SU-DHL-6 (cell line): ENCODE measurements at regions not wholly inside any gene's neighbourhood (a gene's known extent, or its start where the extent isn't known, plus 50 kb on each side); places are given as distances from the start of the nearest gene placed in this dataset.

ENCODE experiments used
- H2AFZ ChIP-seq: fragments of 200-600 bp; sonication (generic); 2 replicates; pipeline ENCODE4 v1.6.1; 2014; ENCODE audit warnings: low read depth, mild to moderate bottlenecking, moderate library complexity, mixed read lengths, antibody characterized with exemption, low read length; ENCODE audit not compliant: severe bottlenecking
- H3F3A ChIP-seq: fragments of 200-600 bp; shearing (Covaris generic); 2 replicates; pipeline ENCODE4 v1.6.0; 2016; ENCODE audit warnings: antibody characterized with exemption, mild to moderate bottlenecking; ENCODE audit not compliant: insufficient read depth
- H3K27ac ChIP-seq: fragments of 200-600 bp; sonication (generic); 2 replicates; pipeline ENCODE4 v1.5.1; 2016; ENCODE audit warnings: low read depth, mild to moderate bottlenecking, low read length, moderate library complexity, mixed read lengths
- H3K27me3 ChIP-seq: fragments of 200-600 bp; sonication (generic), shearing (Covaris generic); 2 replicates; pipeline ENCODE4 v1.6.0; 2014; ENCODE audit warnings: mild to moderate bottlenecking, low read length
- H3K36me3 ChIP-seq: fragments of 200-600 bp; sonication (generic); 2 replicates; pipeline ENCODE4 v1.6.1; 2014; ENCODE audit warnings: mild to moderate bottlenecking, low read length, mixed read lengths
- H3K4me2 ChIP-seq: fragments of 300-600, 200-600 bp; shearing (Covaris generic), sonication (generic); 2 replicates; pipeline ENCODE4 v1.6.0; 2014; ENCODE audit warnings: low read length, low read depth, mild to moderate bottlenecking; ENCODE audit not compliant: poor library complexity, severe bottlenecking
- H3K4me3 ChIP-seq: fragments of 200-600 bp; sonication (generic); 2 replicates; pipeline ENCODE4 v1.5.1; 2014; ENCODE audit warnings: antibody characterized with exemption, low read length, mild to moderate bottlenecking, mixed read lengths; ENCODE audit not compliant: insufficient read depth, poor library complexity, severe bottlenecking
- H3K79me2 ChIP-seq: fragments of 200-600 bp; sonication (generic); 2 replicates; pipeline ENCODE4 v1.6.1; 2014; ENCODE audit warnings: mild to moderate bottlenecking, low read length, moderate library complexity; ENCODE audit not compliant: insufficient read depth
- H3K9ac ChIP-seq: fragments of 200-600 bp; sonication (generic); 2 replicates; pipeline ENCODE4 v1.7.0; 2014; ENCODE audit warnings: mild to moderate bottlenecking, low read length
- H3K9me2 ChIP-seq: fragments of 200-600 bp; sonication (generic); replicated peaks from 2 replicates; pipeline ENCODE4 v1.6.1; 2014; ENCODE audit warnings: low read length; ENCODE audit not compliant: insufficient read depth
- H3K9me3 ChIP-seq: fragments of 200-600 bp; sonication (generic); 2 replicates; pipeline ENCODE4 v1.6.1; 2014; ENCODE audit warnings: low read length, mixed read lengths; ENCODE audit not compliant: insufficient read depth
- H4K20me1 ChIP-seq: fragments of 200-600 bp; sonication (generic); 2 replicates; pipeline ENCODE4 v1.6.1; 2014; ENCODE audit warnings: low read depth, mild to moderate bottlenecking, antibody characterized with exemption, low read length, moderate library complexity, mixed read lengths
- CTCF ChIP-seq: fragments of 200-600 bp; sonication (generic); IDR thresholded peaks from one replicate; pipeline ENCODE4 v1.5.1; 2017; ENCODE audit warnings: antibody characterized with exemption, mild to moderate bottlenecking, low read length, moderate library complexity; ENCODE audit not compliant: insufficient read depth, poor library complexity, severe bottlenecking
- EZH2phosphoT487 ChIP-seq: fragments of 200-600 bp; sonication (generic), shearing (Covaris generic); conservative IDR thresholded peaks from 2 replicates; pipeline ENCODE4 v1.6.1; 2018; ENCODE audit warnings: mild to moderate bottlenecking, antibody characterized with exemption, low read length, moderate library complexity, mixed read lengths

DNA sequence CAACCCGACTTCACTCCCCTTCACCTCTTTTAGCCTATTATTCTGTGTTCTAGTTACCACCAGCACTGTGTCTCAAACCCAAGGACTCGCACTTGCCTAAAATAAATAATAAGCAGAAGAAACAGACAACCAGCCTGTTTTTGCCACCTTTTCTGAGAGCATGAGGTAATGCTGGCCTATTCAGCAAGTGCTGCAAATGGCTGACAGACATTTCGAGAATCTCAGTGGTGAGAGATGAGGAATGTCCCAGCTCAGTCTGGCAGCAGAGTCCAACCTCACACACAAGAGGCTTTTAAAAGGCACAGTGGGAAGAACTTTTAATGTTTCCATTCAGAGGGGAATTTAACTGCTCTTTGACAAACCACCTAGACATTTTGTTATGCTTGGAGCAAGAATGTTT, 143.3 kb upstream of the GMNC start:
- Histone ChIP-seq H2AFZ (no peak overlapping the region), H3K79me2 (no peaks in the 10 kb centered on the region), H3K9ac (no peak overlapping the region), H4K20me1 (no peaks in the 10 kb centered on the region), H3K4me3 (no peak overlapping the region), H3K27ac (no peak overlapping the region), H3K36me3 (no peaks in the 10 kb centered on the region), H3F3A (no peaks in the 10 kb centered on the region), H3K9me3 (no peaks in the 10 kb centered on the region), H3K9me2 (no peaks in the 10 kb centered on the region), H3K27me3 (no peaks in the 10 kb centered on the region), H3K4me2 (no peak overlapping the region)
- TF ChIP-seq EZH2phosphoT487 = no peak
- no peak for TF ChIP-seq CTCF

GRCh38 chr3:191003742-191004141, 141.2 kb upstream of the GMNC start:
- H3F3A ChIP-seq = no peaks in the 10 kb centered on the region
- H4K20me1 ChIP-seq = no peaks in the 10 kb centered on the region
- H3K79me2 ChIP-seq = no peaks in the 10 kb centered on the region
- H3K9me2 ChIP-seq = no peaks in the 10 kb centered on the region
- H3K27ac ChIP-seq = no peak overlapping the region
- TF ChIP-seq CTCF (no peak), EZH2phosphoT487 (no peak)
- no peak overlapping the region for H2AFZ ChIP-seq
- H3K9me3 ChIP-seq = no peaks in the 10 kb centered on the region
- no peaks in the 10 kb centered on the region for H3K27me3 ChIP-seq
- H3K36me3 ChIP-seq = no peaks in the 10 kb centered on the region
- no peak overlapping the region for H3K4me2 ChIP-seq
- H3K9ac ChIP-seq = no peak overlapping the region
- no peak overlapping the region for H3K4me3 ChIP-seq

- H3K4me2 ChIP-seq = no peak overlapping the region
- H3K9ac ChIP-seq = no peak overlapping the region
- H3K9me2 ChIP-seq = no peaks in the 10 kb centered on the region
- H3K36me3 ChIP-seq = no peaks in the 10 kb centered on the region
- no peak overlapping the region for H3K4me3 ChIP-seq
- no peaks in the 10 kb centered on the region for H3K79me2 ChIP-seq
- TF ChIP-seq CTCF (no peak), EZH2phosphoT487 (no peak)
- no peaks in the 10 kb centered on the region for H3F3A ChIP-seq
- H3K27ac ChIP-seq = no peak overlapping the region
- no peaks in the 10 kb centered on the region for H4K20me1 ChIP-seq
- no peaks in the 10 kb centered on the region for H3K27me3 ChIP-seq
- H3K9me3 ChIP-seq = no peaks in the 10 kb centered on the region
- H2AFZ ChIP-seq = no peak overlapping the region
These were observed 133.8 kb upstream of the GMNC start for GRCh38 chr3:190996181-190996775.
